Medulla oblongata (tissue), 1 donor: ENCODE measurements at regions not wholly inside any gene's neighbourhood (a gene's known extent, or its start where the extent isn't known, plus 50 kb on each side); places are given as distances from the start of the nearest gene placed in this dataset.
"Not testable (repeated sequence)": the region's sequence is repeated elsewhere in the genome, so short reads cannot be mapped to it uniquely, and the experiment has no call there.

Experiments
- DNase-seq: peaks from one replicate; pipeline ENCODE4 v3.0.0-alpha.2; 2015; ENCODE audit errors: extremely low spot score

DNA sequence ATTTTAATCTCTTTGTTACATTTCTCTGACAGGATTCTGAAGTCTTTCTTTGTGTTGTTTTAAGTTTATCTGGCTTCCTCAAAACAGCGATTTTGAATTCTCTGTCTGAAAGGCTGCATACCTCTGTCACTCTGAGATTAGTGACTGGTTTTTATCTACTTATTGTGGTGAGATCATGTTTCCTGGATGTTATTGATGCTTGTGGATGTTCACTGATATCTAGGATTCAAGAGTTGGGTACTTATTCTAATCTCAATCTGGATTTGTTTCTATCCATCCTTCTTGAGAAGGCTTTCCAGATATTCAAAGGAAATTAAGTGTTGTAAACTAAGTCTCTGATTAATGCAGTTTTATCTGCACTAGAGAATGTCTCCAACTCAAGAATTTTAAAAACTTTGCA lies 1076.1 kb upstream of the ADGRB3 start:
- no peak for DNase-seq

DNA sequence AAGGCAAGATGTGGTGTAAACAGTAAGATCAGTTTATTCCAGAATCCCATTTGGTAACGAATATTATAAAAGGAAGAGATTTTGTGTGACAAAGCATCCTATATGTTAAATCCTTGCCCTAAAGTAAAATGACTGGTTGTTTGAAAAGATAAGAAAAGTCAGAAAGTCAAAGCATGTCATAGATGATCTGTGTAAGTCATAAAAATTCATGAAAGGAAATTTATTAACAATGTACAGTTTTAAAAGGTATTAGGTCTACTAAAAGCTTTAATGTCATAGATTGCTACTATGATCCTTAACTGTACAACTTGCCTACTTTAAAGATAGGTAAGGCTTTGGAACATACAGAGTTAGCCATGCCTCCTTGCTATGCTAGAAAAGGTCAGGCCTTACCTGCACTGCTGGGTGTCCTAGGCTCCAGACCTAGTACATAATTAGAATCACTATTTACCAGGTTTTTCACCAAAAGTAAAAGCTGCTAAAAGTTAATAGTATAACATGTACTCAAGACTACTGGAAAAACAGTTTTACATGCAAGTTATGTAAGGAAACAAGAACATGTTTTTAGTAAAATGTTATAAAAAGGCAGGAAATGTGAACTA lies 1090.1 kb upstream of the ADGRB3 start:
- DNase-seq, result no peak

DNA sequence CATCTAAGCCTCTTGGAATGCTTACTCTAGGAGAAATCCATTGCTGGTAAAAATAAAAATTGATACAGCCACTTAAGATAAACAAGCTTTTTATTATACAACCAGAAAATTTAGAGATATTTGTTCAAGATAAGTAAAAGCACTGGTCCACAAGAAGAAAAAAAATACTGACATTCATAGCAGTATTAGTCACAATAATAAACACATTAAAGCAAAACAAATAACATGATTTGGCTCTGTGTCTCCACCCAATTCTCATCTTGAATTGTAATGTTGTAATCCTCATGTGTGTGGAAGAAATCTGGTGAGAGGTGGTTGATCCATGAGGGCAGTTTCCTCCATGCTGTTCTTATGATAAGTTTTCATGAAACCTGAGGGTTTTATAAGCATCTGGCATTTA lies 1093.5 kb upstream of the ADGRB3 start:
- DNase-seq, result no peak

DNA sequence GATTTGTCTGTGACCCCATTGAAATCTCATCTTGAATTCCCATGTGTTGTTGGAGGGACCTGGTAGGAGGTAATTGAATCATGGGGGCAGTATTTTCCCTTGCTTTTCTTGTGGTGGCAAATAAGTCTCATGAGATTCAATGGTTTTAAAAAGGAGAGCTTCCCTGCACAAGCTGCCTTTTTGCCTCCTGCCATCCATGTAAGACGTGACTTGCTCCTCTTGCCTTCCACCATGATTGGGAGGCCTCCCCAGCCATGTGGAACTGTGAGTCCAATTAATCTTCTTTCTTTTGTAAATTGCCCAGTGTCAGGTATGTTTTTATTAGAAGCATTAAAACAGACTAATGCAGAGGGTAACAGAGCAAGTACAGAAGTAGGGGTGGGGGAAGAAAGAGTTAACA lies 1097.0 kb upstream of the ADGRB3 start:
- DNase-seq, result no peak

DNA sequence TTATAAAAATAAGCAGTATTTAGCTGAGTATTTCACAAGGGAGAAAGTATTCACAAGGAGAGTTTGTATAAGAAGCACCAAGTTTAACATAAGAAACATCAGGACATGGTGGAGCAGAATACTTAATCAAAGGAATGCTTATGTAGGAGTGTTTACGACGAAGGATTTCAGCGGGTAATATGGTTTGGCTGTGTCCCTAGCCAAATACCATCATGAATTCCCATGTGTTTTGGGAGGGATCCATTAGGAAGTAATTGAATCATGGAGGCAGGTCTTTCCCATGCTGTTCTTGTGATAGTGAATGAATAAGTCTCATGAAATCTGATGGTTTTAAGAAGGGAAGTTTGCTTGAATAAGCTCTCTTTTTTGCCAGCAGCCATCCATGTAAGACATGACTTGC lies 1099.1 kb upstream of the ADGRB3 start:
- DNase-seq, result no peak

DNA sequence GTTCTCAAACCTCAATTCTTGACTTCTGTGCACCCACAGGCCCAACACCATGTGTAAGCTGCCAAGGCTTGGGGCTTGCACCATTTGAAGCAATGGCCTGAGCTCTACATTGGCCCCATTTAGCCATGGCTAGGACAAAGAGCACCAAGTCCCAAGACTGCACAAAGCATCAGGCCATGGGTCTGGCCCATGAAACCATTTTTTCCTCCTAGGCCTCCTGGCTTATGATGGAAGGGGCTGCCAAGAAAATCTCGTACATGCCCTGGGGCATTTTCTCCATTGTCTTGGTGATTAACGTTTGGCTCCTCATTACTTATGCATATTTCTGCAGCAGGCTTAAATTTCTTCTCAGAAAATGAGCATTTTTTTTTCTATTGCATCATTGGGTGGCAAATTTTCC lies 1128.7 kb upstream of the ADGRB3 start:
- DNase-seq, result no peak

DNA sequence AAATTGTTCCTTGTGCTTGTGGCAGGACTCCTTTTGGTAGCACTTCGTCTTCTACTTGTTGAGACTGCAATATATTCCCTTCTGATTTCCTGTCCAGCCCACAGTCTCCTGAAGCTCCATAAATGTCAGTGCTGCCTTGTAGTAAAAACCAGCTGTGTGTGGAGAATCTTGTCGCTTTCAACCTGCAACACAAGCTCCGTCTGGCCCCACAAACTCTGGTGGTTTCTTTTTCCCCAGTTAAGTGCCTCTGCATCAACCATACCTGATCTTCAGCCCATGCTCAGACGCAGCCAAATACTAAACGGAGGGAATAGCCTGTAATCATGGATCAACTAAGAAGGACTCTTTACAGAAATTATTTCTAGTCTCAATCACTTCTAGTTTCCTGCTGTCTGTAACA lies 1133.3 kb upstream of the ADGRB3 start:
- no peak for DNase-seq

DNA sequence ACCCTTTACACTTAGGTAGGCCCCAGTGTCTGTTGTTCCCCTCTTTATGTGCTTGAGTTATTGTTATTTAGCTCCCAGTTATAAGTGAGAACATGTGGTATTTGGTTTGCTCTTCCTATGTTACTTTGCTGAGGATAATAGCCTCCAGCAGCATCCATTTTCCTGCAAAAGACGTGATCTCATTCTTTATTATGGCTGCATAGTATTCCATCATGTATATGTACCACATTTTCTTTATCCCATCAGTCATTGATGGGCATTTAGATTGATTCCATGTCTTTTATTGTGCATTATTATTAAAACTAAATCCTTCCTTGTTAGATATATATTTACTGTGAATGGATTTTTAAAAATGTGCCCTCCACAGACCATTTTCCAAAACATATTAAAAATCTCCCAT lies 1137.3 kb upstream of the ADGRB3 start:
- no peak for DNase-seq

DNA sequence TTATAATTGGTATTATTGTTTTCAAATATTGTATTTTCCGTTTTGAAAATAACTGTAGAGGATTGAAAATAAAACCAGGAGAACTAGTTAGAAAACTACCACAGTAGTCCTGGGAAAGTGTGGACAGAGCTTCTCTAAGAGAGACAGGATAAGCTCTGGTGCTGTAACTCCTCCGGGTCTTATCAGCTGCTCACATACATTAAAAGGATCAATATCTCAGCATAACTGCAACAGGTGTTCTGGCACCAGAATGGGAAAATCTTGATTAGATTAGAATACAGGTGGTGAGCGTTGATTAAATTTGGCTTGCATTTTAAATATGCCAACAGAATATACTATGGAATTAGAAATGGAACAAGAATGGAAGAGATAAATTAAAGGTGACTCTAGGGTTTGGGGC lies 1138.9 kb upstream of the ADGRB3 start:
- DNase-seq, result no peak

DNA sequence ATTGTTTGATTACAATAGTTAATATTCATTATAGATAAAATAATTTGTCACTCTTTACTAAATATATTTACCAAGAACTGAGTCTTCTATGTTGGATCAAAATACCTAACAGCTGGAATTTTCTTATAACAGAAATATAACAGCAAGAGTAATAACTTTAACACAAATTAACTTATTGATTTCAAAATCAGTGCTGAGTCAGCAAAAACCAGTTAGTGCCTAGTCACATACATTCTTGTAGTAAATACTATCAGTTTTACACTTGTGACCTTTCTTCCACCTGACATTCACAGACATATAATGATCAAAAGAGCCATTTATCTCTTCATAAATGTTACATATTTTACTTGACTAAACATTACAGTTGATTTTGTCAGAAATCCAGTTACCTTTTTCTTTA lies 1141.4 kb upstream of the ADGRB3 start:
- DNase-seq, result no peak

DNA sequence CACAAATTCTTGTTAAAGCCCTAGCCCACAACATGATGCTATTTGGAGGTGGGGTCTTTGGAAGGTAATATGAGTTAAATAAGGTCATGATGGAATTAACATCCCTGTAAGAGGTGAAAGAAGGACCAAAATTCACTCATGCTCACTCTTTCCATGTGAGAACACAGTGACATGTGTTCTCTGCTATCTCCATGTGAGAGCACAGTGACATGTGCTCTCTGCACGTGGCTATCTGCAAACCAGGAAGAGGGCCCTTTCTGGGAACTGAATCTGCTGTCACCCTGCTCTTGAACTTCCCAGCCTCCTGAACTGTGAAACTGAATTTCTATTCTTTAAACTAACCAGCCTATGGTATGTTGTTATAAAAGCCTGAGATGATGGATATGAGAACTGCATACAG lies 1159.4 kb upstream of the ADGRB3 start:
- DNase-seq, result no peak

DNA sequence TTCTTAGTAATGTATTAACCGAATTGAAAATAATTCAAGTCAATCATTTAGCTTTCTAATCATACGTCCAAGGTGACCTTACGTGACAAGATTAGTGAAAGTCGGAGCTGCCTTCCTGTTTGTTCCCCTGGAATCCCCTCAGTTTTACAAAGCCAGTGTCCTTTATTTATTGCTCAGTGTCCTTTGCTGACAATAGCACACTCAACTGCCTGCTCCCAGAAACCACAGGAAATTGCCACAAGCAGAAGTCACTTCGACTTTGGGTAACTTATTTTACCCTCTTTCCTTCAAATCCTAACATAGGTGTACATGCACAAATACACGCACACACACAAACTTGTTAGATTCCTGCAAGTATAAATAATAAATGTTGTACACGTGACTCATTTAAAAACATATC lies 1167.7 kb upstream of the ADGRB3 start:
- no peak for DNase-seq

DNA sequence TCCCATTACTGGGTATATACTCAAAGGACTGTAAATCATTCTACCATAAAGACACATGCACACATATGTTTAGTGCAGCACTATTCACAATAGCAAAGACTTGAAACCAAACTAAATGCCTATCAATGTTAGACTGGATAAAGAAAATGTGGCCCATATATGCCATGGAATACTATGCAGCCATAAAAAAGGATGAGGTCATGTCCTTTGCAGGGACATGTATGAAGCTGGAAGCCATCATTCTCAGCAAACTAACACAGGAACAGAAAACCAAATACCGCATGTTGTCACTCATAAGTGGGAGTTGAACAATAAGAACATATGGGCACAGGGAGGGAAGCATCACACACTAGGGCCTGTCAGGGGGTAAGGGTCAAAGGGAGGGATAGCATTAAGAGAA lies 1172.4 kb upstream of the ADGRB3 start:
- not testable (repeated sequence) for DNase-seq

DNA sequence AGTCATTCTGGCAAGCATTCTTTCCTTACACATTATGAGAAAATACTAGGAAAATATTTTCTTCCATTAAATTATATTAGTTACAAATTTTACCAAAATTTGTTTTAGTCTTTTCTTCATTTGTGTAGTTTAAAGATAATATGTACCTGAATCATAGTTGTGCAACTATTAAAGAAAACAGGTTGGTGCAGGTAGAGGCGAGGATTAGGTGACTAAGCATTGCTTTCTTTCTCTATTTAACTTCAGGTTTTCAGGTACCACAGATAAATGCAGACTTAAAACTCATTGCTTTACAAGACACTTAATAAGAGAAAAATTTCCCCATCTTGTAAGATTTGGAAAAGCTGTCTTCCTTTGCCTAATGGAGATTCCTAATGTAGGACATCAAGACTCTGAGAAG lies 1175.5 kb upstream of the ADGRB3 start:
- DNase-seq, result no peak

DNA sequence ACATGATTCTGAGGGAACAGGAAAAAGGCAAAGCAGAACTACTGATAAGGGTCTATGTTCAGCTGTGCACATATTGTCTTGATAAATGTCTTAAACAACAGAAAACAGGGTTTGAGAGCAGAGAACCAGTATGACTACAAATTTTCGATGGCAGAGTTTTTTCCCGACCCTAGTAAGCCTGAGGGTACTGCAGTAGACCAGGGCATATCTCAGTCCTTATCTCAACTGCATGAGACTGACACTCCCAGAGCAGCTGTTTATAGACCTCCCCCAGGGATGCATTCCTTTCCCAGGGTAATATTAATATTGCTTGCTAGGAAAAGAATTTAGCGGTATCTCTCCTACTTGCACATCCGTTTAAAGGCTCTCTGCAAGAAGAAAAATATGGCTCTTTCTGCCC lies 1176.8 kb upstream of the ADGRB3 start:
- no peak for DNase-seq

DNA sequence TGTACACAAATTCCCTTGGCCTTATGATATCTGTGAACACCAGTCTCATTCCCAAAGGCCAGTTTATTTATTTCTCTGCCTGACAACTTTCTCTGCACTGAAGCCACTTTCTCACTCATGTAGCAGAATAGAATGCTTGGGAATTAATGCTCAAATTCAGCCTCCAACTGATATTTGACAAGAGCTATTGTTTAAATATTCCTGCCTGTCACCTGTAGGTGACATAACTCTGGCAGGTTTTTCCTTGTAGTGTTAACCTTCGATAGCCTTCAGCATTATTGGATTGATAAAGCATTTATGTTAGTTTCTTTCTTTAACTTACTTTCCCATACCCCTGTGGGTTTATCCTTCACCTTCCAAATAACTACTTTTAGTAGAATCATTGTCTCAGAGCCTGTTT lies 1183.2 kb upstream of the ADGRB3 start:
- no peak for DNase-seq

DNA sequence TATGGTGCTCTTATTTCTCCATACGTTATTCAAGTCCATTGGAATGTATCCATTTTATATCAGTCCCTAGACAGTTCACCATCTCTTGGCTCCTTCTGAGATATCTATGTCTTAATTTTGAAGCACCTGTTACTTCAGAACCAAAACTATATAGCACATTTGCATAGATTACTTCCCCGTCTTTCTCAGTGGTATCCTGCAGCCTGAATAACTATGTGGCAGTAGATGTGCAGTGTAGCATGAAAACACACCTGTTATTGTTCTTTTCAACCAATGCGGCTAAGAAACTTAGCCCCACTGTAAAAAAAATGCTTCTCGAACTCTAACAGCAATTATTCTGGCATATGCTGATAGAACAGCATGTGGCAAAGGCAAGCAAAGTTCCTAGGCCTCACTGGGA lies 1184.4 kb upstream of the ADGRB3 start:
- no peak for DNase-seq

DNA sequence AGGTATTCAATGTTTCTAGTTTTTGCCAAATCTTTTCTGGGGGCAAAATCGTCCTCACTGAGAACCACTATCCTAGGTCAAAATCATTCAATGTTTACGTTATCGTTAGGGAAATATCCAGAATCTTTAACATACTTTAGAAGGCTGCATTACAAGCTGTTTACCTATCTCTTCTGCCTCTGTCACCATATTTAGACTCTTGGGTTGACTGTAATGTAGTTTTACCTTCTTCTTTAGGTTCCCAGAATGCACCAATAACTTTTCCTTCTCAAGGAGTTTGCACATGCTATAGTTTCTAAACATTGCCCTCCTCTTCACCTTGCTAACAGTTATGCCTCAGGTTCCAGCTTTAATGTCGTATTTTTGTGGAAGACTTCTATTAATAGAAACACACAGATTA lies 1185.5 kb upstream of the ADGRB3 start:
- DNase-seq, result no peak

DNA sequence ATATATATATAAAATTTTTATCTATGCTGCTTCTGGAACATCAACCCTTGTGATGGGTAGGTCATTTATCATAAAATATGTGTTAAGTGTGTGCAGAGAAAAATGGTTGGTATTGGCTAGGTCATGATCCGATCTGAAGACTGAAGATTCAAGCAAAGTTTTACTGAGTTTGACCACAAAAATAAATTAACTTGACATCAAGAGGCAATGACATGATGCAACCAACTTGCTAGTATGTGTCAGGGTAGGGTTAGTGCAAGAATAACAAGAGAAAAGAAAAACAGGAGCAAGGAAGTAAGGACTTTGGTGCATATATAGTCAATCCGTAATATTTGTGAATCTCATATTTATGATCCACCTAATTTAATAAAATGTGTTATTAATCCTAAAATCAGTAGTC lies 1202.0 kb upstream of the ADGRB3 start:
- no peak for DNase-seq

DNA sequence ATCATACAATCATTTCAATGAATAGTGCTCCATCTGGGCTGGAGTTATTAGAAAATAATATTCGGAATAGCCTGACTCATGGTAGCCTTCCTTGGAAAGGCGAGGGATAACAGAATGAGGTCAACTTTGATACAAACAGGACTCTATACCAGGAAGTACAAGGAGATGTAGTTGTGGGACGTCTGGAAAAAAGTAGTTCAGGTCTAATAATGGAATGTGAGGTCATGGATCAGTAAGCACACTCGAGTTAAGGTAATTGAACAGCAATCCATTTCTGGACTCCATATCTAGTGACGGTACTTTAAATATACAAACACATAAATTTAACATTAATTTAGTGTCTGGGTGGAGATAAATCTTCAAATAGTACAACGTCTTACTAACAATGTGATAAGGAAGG lies 1204.0 kb upstream of the ADGRB3 start:
- DNase-seq, result no peak

DNA sequence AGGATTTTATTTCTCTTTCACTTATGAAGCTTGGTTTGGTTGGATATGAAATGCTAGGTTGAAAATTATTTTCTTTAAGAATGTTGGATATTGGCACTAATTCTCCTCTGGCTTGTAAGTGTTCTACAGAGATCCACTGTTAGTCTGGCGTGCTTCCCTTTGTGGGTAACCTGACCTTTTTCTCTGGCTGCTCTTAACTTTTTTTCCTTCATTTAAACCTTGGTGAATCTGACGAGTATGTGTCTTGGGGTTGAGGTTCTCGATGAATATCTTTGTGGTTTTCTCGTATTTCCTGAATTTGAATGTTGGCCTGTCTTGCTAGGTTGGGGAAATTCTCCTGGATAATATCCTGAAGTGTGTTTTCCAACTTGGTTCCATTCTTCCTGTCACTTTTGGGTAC lies 1208.4 kb upstream of the ADGRB3 start:
- DNase-seq, result not testable (repeated sequence)

DNA sequence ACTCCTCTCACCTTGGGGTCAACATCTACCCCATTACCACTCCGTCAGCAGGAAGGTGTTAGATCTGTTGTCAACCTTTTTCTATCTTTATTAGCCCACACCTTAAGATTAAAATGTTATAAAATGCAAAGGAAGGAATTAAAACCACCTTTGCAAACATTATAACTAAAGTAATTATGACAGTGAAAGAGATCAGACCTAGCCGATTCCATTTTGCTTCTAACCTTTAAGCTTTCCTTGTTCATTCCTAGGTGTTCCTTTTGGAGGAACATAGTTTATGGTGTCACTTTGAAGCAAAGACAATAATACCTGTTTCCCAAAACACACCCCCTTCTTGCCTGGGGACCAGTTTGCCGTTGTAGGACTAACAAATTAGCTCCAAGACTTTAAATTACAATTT lies 1223.0 kb upstream of the ADGRB3 start:
- DNase-seq, result no peak

DNA sequence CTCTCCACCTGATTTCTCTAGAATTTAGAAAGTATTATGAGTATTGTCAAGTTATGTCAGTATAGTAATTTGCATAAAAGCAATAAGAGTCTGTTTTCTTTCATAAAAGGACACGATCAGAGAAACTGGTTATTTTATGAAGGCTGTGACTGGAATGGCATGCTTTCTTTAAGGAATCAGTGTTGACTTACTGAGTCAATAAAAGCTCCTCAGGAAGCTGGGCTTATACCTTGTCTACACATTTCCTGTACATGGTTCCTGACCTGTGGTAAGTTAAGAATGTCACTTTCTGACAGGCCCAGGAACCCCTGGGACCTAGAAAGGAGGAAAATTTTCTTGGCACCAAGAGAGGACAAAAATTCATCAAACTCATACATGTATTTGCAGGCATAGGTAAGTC lies 1224.0 kb upstream of the ADGRB3 start:
- DNase-seq, result no peak

DNA sequence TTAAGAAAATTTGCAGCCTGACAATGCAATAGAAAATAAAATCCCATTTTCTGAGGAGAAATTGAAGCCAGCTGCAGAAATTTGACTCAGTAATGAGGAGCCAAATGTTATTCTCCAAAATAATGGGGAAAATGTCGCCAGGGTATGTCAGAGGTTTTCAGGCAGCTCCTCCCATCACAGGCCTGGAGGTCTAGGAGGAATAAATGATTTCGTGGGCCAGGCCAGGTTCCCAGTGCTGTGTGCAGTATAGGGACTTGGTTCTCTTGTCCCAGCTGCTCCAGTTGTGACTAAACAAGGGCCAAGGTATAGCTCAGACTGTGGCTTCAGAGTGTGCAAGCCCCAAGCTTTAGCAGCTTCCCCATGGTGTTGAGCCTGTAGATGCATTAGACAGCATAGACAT lies 1240.8 kb upstream of the ADGRB3 start:
- DNase-seq, result no peak

DNA sequence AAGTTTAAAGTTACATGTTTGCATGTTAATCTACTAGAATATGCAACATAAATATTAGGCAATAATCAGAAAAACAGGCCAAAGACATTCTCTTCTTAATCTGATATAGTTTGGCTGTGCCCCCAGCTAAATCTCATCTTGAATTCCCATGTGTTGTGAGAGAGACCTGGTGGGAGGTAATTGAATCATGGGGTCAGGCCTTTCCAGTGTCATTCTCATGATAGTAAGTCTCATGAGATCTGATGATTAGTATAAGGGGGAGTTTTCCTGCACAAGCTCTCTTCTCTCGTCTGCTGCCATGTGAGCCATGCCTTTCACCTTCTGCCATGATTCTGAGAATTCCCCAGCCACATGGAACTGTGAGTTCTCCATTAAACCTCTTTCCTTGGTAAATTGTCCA lies 1241.7 kb upstream of the ADGRB3 start:
- no peak for DNase-seq
